GM13976 (cell line): ENCODE measurements at regions not wholly inside any gene's neighbourhood (a gene's known extent, or its start where the extent isn't known, plus 50 kb on each side); places are given as distances from the start of the nearest gene placed in this dataset.
"Not testable (repeated sequence)": the region's sequence is repeated elsewhere in the genome, so short reads cannot be mapped to it uniquely, and the experiment has no call there.

Experiments used
- DNase-seq: peaks from one replicate; pipeline ENCODE4 v3.0.0; 2012; ENCODE audit warnings: low spot score
- CTCF ChIP-seq: IDR thresholded peaks from 2 replicates; pipeline ENCODE4 v1.5.1; 2012; ENCODE audit warnings: borderline replicate concordance, mild to moderate bottlenecking; ENCODE audit not compliant: insufficient read depth; ENCODE audit errors: extremely low read depth, missing control alignments, control extremely low read depth
- in situ Hi-C: fragments of 300-500 bp; cut with MboI; formaldehyde crosslinking; loops from one replicate; pipeline ENCODE4 v1.12.0; 2022; ENCODE audit warnings: low sequenced_read_pairs, mixed read lengths, inconsistent platforms; ENCODE audit not compliant: unreplicated experiment

- no peak for DNase-seq
- in situ Hi-C loops: no loop called here
- no peak for TF ChIP-seq CTCF
Measured at GRCh38 chr4:82125787-82126297, 247.9 kb downstream of the HNRNPD start.

- in situ Hi-C loops: no loop called here
- no peak for DNase-seq
- no peak for TF ChIP-seq CTCF
Measured at GRCh38 chr4:82124932-82125786, 248.6 kb downstream of the HNRNPD start.

GRCh38 chr4:82124365-82124764, 249.4 kb downstream of the HNRNPD start:
- in situ Hi-C loops: no loop called here
- no peak for DNase-seq
- no peak for TF ChIP-seq CTCF

GRCh38 chr4:82123934-82124333, 249.9 kb downstream of the HNRNPD start:
- no peak for DNase-seq
- in situ Hi-C loops: no loop called here

GRCh38 chr4:82115183-82115582, 258.6 kb downstream of the HNRNPD start:
- in situ Hi-C loops, DNase-seq: not testable (repeated sequence)

More at GRCh38 chr4:82123934-82124333, 249.9 kb downstream of the HNRNPD start:
- no peak for TF ChIP-seq CTCF

GRCh38 chr4:82108506-82108905, 265.3 kb downstream of the HNRNPD start:
- DNase-seq: no peak
- in situ Hi-C loops: no loop called here
- TF ChIP-seq CTCF: no peak

GRCh38 chr4:82104578-82104977, 269.2 kb downstream of the HNRNPD start:
- no peak for TF ChIP-seq CTCF
- no peak for DNase-seq
- in situ Hi-C loops: no loop called here
